GM06990 (cell line): ENCODE measurements at regions not wholly inside any gene's neighbourhood (a gene's known extent, or its start where the extent isn't known, plus 50 kb on each side); places are given as distances from the start of the nearest gene placed in this dataset.
"Not testable (repeated sequence)": the region's sequence is repeated elsewhere in the genome, so short reads cannot be mapped to it uniquely, and the experiment has no call there.

Source experiments
- DNase-seq: peaks from one replicate; pipeline ENCODE4 v3.0.0-alpha.2; 2011; ENCODE audit not compliant: insufficient read length; ENCODE audit errors: extremely low read depth
- H3K27me3 ChIP-seq: replicated peaks from 2 replicates; pipeline ENCODE4 v1.6.0; 2011; ENCODE audit warnings: low read length; ENCODE audit not compliant: control insufficient read depth, insufficient read depth
- H3K36me3 ChIP-seq: 2 replicates; pipeline ENCODE4 v1.5.1; 2011; ENCODE audit warnings: low read length; ENCODE audit not compliant: control insufficient read depth, insufficient read depth
- H3K4me3 ChIP-seq: replicated peaks from 2 replicates; pipeline ENCODE4 v1.5.1; 2011; ENCODE audit warnings: low read depth, mild to moderate bottlenecking, control low read depth, low read length
- CTCF ChIP-seq: IDR thresholded peaks from 2 replicates; pipeline ENCODE4 v1.5.1; 2011; ENCODE audit warnings: low read length, control low read depth, mild to moderate bottlenecking, inconsistent platforms; ENCODE audit not compliant: insufficient read depth, poor library complexity, severe bottlenecking

GRCh38 chr7:149625947-149626392, 128.4 kb upstream of the ZNF746 start:
- H3K4me3 ChIP-seq: no peak overlapping the region
- no peaks in the 10 kb centered on the region; the same call in 1 of the 2 replicates for H3K27me3 ChIP-seq
- DNase-seq: no peak
- no peaks in the 10 kb centered on the region for H3K36me3 ChIP-seq
- no peak for TF ChIP-seq CTCF

GRCh38 chr7:149625340-149625946, 127.8 kb upstream of the ZNF746 start:
- DNase-seq: peak; percentile 45
- TF ChIP-seq CTCF: peak; percentile 92
- H3K4me3 ChIP-seq: peak overlapping the region; percentile 92
- H3K36me3 ChIP-seq: peaks cover 5% of the 10 kb centered on the region
- H3K27me3 ChIP-seq: no peaks in the 10 kb centered on the region; the same call in 1 of the 2 replicates

- TF ChIP-seq CTCF: peak; percentile 67
- peak; percentile 93 for DNase-seq
These were observed 127.1 kb upstream of the ZNF746 start for GRCh38 chr7:149624419-149625339.

GRCh38 chr7:149624006-149624405, 126.4 kb upstream of the ZNF746 start:
- Histone ChIP-seq H3K36me3 (peaks cover 14% of the 10 kb centered on the region), H3K4me3 (peak overlapping the region; percentile 92), H3K27me3 (no peaks in the 10 kb centered on the region)
- TF ChIP-seq CTCF: peak; percentile 8
- peak; percentile 50 for DNase-seq

More at GRCh38 chr7:149624419-149625339, 127.1 kb upstream of the ZNF746 start:
- H3K4me3 ChIP-seq: peak overlapping the region; percentile 92
- H3K36me3 ChIP-seq: peaks cover 12% of the 10 kb centered on the region
- H3K27me3 ChIP-seq: no peaks in the 10 kb centered on the region

- H3K4me3 ChIP-seq: peak overlapping the region; percentile 92
- not testable (repeated sequence) for H3K27me3 ChIP-seq, DNase-seq
- H3K36me3 ChIP-seq: peaks cover 15% of the 10 kb centered on the region
These were observed 125.8 kb upstream of the ZNF746 start for GRCh38 chr7:149623262-149623997.
